HG03045 (cell line): ENCODE measurements at regions not wholly inside any gene's neighbourhood (a gene's known extent, or its start where the extent isn't known, plus 50 kb on each side); places are given as distances from the start of the nearest gene placed in this dataset.
"Not testable (repeated sequence)": the region's sequence is repeated elsewhere in the genome, so short reads cannot be mapped to it uniquely, and the experiment has no call there.

Experiments used
- ATAC-seq: cut with Tn5 transposase; IDR thresholded peaks from one replicate; pipeline ENCODE4 v1.9.1; 2021; ENCODE audit warnings: mild to moderate bottlenecking, moderate library complexity; ENCODE audit not compliant: unreplicated experiment

DNA sequence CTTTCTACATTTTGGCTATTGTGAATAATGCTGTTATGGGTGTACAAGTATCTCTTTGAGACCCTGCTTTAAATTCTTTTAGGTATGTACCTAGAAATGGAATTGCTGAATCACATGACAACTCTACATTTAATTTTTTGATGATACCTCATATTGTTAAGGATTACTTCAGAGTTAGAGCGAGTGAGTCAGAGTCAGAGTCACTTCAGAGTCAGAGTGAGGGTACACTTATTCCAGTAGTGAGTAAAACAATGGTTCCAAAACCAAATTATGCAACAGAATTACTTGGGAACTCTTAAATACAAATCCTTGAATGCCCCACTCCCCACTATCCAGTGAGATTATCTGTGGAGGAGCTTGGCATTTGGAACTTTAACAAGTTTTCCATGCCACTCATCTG, 50.3 kb upstream of the SNRK start:
- ATAC-seq, result no peak

GRCh38 chr3:43233062-43233461, 53.3 kb upstream of the SNRK start:
- no peak for ATAC-seq

GRCh38 chr3:43231276-43232000, 54.9 kb upstream of the SNRK start:
- no peak for ATAC-seq

DNA sequence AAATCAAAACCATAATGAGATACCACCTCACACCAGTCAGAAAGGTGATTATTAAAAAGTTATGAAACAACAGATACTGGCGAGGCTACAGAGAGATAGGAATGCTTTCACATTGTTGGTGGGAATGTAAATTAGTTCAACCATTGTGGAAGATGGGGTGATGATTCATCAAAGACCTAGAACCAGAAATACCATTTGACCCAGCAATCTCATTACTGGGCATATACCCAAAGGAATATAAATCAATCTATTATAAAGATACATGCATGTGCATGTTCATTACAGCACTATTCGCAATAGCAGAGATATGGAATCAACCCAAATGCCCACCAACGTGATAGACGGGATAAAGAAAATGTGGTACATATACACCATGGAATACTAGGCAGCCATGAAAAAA, 56.5 kb upstream of the SNRK start:
- ATAC-seq, result not testable (repeated sequence)

- ATAC-seq, result not testable (repeated sequence)
These were observed 58.7 kb upstream of the SNRK start for GRCh38 chr3:43227685-43228084.

GRCh38 chr3:43224405-43225073, 61.8 kb upstream of the SNRK start:
- no peak for ATAC-seq

- no peak for ATAC-seq
These were observed 62.5 kb upstream of the SNRK start for GRCh38 chr3:43223670-43224364.

GRCh38 chr3:43222590-43222989, 63.8 kb upstream of the SNRK start:
- ATAC-seq, result no peak

DNA sequence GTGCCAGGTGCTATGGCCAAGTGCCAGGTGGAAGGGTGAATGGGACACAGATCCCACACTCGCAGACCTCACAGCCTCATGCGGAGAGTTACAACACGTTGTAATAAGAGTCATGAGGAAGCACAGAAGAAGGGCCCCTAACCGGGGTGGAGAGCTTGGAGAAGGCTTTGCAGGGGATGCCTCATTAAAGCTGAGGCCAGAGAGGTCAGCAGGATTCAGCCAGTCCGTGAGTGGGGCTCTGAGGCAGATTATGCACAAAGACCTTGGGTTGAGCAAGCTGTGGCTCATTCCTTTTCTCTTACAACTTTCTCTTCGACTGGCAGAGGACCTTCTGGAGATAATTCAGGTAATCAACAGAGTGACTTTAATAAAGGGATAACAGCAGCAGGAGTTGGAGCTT, 65.3 kb upstream of the SNRK start:
- ATAC-seq, result no peak

DNA sequence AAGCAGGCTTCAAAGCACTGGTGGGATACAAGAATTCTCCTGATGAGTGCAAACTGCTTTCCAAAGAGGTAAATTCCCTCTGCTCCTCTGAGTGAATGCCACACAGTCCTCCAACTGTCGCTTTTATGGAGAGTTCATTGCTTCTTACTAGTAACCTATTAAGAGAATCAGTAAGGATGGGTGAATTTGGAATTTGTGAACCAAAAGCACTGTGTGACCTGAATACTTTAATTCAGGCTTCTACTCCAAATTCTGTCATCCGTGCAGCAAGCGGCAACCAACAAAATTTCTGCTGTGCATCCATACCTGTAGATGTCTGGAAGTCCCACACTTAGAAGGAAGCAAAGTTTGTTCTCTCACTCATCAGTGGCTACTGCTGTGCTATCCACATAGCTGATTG, 66.7 kb upstream of the SNRK start:
- no peak for ATAC-seq

DNA sequence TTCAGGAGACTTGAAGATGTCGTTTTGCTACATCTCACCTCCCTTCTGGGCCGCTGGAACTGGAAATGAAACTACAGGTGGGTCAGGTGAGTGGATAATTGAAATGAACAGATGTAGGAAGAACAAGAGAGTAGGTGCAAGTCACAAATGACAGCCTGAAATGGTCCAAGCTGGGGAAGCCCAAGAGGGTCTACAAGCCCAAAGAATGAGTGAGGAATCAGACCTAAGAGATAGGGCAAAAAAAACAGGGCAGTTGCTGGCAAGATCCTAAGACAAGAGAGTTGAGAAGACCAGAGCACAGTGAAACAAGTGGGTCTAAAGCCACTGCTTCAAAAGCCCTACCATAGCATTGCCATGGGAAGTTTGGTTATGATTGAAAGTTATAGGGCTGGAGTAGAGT, 67.4 kb upstream of the SNRK start:
- no peak for ATAC-seq

DNA sequence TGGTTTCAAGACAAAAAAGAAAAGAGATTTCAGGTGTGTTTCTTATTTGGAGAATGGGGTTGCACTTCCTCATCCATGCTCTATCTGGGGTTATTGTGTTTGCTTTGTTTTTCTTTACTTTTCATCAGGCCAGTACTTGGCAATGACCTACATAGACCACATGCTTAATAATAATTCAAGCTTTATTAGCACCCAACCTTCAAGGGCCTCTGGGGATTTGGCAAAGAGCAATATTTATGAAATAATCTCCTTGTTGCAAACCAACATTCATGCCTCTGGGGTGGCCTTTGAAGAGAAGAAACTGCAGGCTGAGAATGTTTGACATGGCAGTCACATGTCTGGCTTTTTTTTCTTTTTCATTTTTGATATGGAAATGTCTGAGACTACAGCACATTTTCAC, 68.2 kb upstream of the SNRK start:
- ATAC-seq, result no peak

- ATAC-seq, result no peak
These were observed 68.7 kb upstream of the SNRK start for GRCh38 chr3:43217633-43218032.

DNA sequence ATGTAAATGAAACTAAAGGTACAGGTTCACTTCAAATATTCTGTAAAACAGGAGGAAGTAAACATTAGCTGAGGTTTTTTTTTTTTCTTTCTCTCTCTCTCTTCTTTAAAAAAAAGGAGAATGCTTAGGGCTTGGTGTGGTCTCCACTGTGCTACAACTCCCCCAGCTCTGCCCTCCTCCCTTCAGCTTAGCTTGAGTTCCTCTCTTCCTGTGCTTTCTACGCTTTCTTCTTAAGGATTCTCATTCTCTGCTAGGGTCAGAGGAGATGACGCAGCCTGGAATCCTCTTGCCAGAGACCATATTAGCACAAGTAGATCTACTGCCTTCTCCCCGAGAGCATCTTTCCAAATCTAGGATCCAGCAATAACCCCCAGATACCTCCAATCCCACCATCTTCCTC, 69.1 kb upstream of the SNRK start:
- no peak for ATAC-seq

DNA sequence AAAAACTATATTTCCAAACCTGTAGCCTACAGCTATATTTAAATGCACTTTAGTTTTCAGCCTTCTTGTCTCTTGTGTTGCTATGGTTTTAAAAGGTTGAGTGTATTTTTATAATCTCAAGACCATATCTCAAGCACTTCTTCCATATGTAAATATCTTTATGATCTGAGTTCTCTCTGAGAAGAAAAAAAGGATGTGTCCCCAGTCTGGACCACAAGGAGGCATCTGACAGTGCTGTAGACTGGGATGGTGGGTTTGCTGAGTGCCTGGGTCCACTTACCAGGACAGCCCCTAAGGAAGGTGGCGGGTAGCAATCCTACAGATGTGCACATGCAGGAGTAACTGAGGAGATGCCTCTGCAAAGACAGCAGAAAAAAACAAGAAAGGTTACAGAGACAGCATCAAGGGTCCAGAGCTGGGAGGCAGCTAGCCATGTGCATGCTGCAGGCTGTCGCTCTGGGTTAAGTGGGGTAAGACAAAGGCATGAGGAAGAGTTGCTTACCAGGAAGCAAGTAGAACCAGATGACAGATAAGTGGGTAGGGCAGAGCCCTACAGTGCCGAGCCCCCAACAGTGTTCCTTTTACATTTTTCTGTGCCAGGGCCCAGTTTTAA, 70.6 kb upstream of the SNRK start:
- ATAC-seq, result no peak

- ATAC-seq, result no peak
These were observed 71.2 kb upstream of the SNRK start for GRCh38 chr3:43215138-43215537.

DNA sequence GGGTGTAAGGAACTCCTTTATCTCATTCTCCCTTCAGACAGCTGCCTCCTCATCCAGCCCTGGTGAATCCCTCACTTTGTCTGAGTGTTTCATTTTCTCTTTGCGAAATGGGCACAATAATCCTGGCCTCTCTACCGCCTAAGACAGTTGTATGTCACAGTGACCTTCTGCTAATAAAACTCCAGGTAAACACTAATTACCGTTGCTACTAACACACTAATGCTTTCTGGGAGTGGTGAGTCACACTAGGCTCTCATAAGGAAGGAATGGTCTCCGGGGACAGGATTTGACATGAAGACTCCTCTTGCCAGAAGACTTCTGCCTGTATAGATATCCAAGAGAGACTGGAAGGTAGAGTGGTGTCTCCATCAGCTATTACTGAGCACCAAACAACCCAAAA, 71.7 kb upstream of the SNRK start:
- ATAC-seq, result no peak

DNA sequence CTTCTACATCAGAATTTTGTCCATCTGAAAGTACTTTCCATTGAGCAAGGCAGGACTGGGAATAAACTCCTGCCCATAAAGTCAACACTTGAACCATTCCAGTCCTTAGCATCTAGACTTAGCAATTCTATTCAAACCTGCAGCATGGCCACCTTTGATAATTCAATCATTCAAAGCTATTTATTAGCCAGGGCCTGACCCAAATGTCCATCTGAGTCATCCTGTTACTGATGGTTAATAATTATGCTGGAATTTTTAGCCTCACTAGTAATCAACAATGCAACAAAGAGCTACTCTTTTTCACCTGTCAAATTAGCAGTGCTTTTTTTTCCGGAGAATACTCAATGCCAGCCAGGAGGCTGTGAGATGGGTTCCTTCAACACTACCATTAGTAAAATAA, 72.7 kb upstream of the SNRK start:
- ATAC-seq, result no peak

DNA sequence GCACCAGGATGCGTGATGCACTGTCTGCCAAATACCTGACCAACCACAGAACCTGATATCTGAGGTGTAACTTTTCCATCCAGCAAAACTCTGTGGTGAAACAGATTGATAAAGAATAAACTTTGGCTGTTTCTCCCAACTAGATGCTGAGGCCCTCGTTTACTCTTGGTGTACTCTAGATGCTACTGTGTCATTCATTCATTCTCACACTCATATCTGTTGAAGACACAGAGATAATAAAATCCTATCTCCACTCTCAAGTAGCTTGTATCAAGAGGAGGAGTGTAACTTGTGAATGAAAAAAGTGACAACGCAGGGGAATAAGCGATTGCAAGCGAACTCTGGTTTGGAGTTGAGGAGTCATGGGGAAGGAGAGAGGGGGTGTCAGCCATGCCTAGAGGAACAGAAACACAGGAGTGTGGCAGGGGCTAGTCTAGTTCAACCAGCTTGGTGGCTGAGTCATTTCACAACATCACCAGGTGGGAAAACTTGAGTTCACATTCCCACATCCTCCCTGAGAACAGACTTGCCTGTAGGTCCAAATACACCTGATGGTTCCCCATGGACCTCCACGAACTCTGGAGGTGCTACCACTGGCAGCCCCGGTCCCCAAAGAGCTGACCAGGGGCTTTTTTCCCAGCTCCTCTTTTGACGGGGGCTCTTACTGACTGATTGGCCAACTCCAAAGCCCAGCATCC, 73.3 kb upstream of the SNRK start:
- no peak for ATAC-seq

GRCh38 chr3:43211681-43212080, 74.7 kb upstream of the SNRK start:
- ATAC-seq, result no peak
